T-helper 2 cell (primary cell): ENCODE measurements at regions not wholly inside any gene's neighbourhood (a gene's known extent, or its start where the extent isn't known, plus 50 kb on each side); places are given as distances from the start of the nearest gene placed in this dataset.

Experiments used
- DNase-seq, 5 experiments: peaks; one replicate each; pipeline versions ENCODE4 v3.0.0 to v3.0.0-alpha.2; 2012 to 2022

DNA sequence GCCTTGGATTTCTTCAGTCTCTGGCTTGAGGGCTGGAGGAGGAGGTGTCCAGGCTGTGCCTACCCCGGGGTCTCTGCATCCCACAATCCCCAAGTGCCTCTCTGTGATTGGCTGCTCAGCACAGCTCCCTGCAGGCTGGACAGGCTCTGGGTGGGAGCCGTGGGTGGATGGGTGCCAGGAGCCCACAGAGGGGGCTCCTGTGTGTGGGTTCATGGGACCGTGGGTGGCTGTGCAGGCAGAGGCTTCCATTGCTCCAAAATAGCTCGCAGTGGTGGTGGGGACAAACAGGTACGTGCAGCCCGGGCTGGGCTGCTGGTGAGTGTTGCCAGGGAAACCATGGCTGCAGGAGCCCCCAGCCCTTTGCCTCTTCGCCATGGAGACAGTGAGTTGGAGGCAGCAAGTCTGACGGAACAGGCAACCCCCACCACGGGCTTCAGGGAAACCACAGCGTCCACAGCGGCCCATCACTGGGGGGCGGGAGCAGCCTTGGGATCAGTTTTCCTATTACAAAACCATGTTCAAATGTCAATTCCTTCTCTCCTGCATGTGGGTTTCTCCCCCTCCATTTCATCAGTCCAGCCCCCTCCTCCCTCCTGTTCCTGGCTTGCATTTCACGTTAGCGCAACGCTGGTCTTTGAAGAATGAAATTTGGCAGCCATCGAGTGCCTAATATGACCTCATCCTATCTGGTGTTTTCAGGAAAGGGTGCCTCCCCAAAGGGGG lies 155.2 kb downstream of the TRIM29 start:
- no peak for DNase-seq

DNA sequence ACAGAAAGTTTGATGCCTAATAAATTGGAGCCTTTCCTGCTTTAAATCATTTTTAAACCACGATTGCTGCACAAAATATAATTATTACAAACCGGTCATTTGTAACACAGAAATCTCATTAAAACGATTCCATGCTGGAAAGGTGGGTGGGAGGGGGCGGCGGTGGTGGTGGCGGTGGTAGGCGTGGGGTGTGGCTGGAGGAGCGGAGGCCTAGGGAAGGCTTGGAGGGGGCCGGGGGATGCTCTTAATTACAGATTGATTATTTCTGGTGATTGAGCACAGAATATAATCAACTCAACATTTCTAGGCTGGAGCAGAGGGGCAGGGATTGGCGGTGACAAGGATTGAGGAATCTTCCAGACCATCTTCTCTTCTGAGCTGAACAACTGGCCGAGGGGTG lies 157.5 kb downstream of the TRIM29 start:
- no peak for DNase-seq

DNA sequence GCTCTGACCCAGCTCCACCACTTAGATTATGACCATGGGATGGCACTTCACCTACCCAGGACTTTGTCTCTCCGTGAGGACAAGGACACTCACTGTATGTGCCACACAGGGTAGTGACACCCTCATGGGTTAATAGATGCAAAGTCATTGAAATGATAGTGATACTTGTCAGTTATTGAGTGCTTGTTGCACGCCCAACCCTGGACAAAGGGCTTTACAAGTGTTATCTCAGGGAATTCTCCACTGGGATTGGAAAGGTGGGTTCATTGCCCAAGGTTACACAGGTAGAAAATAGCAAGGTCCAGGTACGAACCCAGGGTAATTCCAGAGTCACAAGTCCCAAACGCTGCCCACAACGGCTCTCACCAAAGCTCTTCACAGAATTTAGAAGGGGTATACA lies 158.2 kb downstream of the TRIM29 start:
- no peak for DNase-seq

DNA sequence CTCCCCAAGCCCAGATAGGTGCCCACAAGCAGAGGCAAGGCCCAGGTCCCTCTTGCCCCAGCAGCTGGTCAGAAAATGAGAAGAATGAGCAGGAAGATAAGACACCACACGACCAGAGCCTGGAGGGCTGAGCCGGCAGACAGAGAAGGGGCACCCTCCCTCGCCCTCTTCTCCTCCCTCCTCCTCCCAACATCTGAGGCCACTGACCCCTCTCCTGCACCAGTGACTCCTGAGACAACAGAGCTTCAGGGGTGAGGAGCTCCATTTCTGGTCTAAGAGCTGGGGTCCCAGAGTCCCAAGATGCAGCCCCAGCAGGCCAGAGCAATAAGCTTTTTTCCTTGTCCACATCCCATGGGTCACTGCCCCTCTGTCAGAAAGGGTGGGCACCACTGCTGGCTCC lies 159.2 kb downstream of the TRIM29 start:
- no peak for DNase-seq

DNA sequence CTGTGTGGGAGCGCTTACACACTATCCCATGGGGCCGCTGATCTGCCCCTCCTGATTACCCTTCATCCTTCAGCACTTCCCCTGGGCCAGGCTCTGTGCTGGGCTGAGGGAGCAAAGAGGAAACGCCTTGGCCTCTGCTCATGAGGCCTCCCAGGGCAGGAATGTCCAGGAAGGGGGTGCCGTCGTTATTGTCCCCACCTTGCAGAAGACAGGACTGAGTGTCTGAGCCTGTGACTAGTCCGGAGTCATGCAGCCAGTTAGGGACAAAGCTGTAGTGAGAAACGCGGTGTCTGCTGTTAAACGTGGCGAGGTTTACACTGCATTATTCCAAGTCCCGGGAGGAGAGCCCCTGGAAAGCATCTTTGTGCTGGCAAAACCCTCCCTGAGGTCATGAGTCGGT lies 160.0 kb downstream of the TRIM29 start:
- no peak for DNase-seq

DNA sequence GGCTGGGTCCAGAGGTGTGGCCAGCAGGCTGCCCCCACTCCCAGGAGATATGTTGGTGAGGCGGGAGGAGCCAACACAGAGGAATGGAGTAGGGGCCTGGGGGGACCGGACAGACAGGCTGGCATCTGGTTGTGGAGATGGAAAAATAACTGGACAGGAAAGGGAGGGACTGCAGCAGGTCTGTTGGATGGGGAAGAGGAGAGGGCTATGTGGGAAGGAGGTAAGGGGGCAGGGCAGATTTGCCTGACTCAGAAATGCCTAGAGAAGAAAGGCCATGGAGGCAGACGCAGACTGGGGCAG lies 160.4 kb downstream of the TRIM29 start:
- no peak for DNase-seq

DNA sequence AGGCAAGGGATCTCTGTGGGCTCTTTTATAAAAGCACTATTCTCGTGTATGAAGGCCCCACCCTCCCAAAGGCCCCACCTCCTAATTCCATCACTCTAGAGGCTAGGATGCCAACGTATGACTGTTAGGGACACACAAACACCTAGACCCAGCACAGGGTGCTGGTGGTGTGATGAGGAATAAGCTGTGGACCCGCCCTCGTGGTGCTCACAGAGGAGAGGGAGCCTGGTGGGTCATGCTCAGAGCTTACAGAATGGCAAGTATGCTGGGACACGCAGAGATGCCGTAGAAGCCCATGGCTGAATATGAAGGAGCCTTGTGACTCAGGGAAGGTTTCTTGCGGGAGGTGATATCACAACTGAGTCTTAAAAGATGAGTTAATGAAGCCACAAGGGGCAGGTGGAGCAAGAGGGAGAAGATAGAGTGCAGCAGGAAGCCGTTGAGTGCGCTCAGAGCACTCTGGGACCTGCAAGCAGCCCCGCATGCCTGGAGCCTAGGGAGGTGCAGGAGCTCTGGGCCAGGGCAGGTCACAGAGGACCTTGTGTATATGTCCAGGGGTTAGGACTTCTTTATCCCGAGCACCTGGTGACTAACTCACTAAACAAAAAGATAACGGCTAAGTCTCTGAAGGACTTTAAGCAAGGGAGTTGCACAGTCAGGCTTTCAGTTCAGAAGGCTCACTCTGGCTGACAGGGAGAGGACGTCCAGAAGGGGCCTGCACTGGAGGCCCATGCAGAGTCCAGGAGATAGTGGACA lies 160.9 kb downstream of the TRIM29 start:
- DNase-seq = no peak

DNA sequence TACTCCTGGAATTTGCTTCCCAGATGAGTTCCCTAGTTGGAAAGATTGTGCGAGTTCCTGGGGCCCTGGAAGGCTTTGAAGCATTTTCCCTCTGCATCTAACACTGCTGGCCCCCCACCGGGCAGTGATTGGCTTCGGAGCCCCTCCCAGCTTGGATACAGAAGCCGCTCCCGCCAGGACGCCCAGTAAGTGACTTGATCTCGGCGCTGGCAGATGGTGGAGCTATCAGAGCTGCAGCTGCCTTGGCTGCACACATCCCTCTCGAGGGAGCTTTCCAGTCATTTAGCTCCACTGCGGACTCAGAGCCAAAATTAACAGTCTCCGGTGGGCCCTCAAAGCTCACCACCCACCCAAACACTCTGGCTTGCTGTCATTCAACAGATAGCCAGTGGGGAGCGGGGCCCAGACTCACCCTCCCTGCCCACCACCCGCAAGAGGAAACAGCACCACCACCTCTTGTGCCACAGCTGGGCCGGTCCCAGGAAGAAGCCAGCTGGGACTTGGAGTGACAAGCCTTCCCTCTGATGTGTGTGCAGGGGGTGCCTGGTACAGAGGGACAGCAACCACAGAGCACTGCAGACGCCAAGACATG lies 162.3 kb downstream of the TRIM29 start:
- DNase-seq = no peak

DNA sequence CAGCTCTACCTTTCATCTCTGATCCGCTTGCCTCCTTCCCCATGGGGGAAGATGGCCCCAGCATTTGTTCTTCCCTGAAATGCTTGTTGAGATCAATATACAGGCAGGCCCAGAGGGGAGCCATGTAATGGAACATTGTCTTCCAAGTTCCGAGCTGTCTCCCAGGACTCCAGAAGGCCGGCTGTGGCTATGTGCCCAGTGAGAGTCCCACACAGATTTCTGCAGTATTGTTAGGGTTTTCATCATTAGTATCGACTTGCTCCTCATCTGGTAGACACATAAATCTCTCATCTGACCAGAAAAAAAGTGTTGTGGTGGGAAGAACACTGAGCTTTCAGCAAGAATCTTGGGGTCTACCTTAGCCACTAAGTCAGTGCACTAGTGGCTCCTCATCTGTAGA lies 163.4 kb downstream of the TRIM29 start:
- DNase-seq = no peak

DNA sequence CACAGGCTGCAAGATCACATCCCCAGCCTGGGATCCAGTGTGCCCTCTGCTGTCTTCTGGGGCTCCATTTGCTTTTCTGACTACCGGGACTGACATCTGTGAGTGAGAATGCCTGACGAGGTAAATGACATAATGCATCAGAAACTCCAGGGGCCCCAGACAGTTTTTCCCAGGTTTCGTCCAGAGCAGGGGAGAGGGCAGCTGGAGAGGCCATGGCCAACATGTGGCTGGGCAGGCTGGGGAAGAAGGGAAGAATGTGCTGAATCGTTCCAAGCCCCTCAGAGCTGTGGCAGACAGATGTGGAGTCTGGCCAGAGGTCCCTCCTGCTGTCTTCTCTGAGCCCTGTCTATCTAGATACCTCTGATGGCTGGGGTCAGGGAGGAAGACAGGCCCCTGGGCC lies 163.9 kb downstream of the TRIM29 start:
- no peak for DNase-seq

DNA sequence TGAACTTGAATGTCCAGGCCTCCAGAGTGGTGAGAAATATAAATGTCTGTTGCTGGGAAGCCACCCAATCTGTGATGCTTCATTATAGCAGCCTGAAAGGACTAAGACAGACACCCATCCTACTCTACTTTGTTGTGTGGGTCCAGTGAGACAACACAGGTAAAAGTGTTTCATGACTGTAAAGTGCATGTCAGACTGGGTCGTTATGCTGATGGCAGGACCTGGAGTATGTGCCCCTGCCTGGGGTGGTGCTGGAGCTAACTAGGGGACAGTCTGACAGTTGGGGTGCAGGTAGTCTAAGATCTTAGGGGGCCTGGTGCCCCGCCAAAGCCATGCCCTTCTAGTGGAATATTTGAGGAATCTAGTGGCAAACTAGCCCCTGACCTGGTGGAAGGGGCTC lies 165.6 kb downstream of the TRIM29 start:
- no peak for DNase-seq

DNA sequence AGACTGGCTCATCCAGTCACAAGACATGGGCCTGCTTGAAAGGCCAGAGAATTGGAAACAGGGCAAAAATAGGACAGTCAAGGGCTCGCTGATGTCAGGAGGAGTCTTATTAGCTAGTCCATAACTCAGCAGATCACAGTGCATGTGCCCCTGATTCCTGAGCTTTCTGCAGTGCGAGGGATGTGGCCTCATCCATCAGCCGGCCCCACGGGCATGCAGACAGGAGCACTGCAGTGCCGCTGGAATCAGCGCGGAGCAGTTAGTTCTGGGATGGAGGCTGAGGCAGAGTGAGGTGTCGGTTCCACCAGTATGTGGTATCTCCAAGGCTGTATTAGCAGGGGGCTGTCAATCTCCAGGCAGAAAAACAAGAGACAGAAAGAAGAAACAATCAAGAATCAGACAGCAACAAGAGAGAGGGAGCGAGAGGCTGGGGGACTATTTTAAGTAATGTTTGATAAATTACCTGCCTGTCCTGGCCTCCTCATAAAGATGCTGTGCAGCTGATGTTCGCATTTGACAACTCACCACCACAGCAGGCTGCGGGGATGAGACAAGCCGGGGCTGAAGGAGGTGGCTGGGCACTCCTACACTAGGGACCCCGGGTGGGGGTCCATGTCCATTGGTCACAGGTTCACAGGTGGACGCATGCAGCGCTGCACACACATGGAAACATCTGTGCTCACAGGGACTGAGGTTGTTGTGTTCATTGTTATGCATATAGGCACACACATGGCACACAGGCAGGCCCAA lies 167.2 kb downstream of the TRIM29 start:
- no peak for DNase-seq

DNA sequence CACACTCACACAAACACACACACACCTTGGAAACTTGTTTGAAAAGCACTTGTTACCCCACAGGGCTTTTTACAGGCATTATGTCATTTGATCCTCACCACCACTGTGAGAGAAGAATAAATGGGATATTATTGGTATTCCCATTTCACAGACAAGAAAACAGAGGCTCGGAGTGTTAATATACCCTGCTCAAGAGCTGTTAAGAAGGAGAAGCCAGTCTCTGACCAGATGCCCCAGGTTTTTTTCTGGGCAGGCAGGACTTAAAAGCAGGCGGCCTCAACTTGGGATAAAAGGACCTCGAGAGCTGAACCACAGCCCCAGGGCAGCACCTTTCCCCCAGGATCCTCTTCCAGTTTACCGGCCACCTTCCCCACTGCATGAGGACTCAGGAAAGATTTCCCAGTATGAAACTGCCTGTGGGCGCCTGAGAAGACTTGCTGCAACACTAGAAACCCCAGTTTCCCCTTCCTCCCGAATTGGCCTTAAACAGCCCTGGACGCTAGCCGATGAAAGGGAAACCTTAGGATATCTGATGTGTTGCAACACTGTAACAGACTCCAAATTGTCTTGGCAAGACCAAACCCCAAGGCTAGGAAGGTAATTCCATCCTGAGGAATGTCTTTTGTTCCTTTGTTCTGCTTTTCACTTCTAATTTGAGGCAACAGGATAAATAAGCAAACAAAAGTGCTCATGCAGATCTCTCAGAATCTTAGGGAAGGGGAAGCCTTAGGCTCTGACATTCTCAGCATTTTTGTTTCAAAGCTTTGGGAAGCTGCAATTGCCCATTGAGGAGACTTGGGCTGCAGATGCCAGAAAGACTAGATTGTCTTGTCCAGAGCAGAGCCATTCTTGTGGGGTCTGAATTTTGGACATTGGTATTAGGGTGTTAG lies 173.5 kb downstream of the TRIM29 start:
- DNase-seq = no peak

DNA sequence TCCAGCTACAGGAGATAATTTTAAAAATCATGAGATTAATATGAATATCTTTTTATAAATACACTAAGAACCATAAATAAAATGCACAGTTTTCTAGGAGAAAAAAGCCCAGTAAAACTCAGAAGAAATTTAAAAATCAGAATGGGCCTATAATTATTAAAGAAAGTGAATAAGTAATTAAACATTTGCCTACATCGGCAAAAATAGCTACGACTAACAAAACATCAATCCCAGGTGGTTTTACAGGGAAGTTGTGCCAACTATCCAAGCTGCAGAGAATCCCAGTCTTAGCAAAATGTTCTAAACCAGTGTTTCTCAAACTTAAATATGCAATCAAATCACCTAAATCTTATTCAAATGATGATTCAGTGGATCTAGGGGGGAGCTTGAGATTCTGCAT lies 180.0 kb downstream of the TRIM29 start:
- DNase-seq = no peak

DNA sequence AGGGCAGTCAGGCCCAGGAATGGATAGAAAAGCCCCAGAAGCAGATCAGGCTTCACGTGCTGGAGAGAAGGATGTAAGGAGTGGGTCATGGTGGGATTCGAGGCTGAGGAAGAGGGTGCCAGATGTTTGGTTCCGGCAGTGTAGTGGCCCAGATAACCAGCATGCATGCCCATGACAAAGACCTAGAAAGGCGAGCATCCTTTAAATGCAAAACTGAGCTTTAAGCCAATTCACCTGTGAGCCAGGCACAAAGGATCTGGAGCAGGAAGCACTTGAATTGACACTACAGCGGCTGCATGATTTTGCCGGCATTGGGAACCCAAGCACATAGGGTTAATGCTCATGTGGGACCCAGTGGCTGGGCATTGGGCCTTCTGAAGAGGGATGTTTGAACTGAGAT lies 185.5 kb downstream of the TRIM29 start:
- DNase-seq = no peak

DNA sequence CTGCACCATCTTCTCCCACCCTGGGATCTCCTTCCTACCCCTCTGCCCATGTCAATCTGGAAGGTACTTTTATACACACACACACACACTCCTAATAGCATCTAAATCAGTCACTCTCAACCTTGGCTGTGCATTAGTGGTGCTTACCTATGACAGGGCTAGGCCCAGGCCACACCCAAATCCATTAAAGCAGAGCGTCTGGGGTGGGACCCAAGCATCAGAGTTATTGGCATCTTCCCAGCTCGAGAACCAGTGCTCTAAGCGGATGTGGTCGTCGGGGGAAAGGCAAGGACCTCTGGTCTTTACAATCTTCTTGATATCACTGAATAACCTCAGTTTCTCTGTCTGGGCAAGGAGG lies 194.6 kb downstream of the TRIM29 start:
- no peak for DNase-seq

DNA sequence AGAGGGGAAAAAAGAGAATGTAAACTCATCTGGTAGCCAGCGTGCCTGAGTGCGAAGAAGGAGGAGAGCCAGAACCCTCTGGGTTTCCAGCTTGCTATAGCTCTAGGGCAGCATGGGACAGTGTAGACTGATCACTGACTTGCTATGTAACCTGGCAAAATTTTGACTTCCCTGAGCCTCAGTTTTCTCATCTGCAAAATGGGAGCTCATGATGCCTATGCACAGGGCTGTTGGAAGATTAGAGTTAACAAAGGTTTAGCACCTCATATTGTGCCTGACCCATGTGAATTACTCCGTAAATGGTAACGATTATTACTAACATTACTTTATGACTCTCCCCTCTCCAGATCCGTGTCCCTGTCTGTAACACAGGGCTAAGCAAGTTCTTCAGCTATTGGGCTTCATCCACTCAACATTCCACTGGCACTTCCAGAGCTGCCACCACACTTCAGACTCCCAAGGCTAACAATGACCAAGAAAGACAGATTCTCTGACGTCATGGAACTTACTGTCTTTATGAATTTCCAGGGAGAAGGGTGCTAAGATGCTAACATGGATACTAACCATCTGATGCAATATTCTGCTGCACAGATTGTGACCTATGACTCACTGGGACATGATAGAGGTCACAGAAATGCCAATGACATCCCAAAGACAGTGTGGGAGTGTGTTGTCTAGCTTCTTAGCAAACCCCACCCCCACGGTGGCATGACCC lies 195.2 kb downstream of the TRIM29 start:
- no peak for DNase-seq

DNA sequence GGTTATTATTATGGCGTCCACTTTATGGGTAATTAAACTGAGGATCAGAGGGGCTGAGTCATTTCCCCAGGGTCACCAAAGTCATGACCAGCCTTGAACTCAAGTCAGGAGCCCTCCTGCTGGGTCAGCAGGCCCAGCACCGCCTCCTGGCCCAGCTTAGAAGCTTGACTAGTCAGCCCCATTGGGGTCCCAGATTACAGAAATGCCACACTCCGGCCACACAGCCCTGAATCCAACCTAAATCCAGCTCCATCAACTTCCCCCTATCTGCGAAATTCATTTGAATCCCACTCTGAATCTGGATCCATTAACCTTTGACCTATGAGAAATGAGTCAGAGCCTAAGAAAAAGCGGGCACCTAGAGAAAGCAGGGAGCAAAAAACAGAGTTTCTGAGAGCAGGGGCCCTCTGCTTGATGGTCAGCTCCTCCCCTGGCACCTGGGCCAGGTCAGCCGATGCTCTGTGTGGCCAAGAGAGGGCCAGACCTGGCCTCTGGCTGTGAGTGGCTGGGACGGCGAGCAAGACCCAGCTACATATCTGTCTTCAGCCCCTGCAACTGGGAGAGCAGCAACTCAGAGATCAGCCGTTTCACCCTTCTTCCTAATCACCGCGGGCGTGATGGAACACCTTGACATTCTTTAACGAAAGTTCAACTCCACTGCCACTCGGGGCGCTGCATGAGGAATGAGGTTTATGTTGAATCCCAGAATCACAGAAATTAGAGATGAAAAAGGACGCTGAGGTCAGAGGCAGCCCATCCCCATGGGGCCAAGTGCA lies 196.1 kb downstream of the TRIM29 start:
- DNase-seq = no peak

DNA sequence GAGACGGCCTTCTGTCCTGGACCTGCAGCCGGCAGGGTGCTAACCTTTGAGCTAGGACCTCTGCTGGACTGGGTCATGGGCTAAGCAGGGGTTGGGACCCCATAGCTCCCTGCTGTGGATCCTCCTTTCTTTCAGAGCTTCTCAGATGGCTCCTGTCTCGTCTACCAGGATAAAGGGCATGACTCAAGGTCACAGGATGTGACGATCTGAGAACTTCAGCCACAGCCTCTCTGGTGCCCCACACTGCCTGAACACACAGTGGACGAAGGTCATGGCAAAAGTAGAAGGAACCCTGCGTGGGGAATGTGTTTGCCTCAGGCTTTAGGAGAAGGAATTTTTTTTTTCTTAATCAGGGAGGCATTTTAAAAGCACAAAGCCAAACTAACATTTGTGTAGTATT lies 196.7 kb downstream of the TRIM29 start:
- DNase-seq = no peak

DNA sequence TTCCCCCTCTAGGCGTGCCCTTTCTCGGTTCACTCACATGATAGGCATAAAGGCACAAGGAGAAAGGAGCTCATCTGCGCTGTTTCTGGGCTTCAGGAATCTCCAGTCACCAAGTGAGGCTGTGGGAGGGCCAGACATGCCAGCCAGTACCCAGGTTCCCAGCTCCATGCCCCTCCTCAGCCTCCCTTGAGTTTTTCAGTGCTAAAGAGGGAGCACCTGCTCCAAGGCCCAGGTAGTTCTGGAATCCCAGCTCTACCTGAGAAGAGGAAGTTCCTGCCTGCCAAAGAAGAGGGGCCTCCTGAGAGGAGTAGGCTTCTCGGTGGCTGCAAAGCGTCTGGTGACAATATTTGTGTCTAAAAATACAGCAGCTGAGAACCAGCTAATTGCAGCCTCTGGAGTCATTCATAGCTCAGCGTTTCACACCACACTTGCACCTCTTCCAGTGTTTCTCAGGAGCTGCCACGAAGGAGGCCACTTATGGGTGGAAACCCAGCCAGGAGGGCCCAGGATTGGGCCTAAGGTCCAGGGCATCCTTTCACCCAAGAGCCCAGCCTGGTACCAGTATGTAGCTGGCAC lies 197.4 kb downstream of the TRIM29 start:
- DNase-seq = no peak

DNA sequence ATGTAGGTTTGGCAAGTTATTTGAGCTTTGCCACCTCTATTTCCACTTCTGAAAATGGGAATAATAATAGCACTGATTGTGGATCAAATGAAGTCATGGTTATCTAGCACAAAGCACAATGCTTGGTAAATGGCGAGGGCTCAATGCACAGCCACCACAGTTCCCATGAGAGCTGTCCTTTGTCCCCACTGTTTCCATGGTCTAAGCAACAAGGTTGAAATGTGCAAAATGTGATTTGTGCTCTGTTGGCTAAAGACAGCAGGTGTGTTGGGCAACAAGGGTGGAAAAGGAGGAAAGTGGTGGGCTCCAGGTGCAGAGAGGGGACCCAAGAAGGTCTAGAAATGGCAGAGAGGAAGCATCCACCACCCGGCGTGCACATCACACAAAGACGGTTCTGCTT lies 200.5 kb downstream of the TRIM29 start:
- no peak for DNase-seq
